DMS53 treated with DMSO at 0.1 percent for 48 hours (cell line): ENCODE measurements at regions not wholly inside any gene's neighbourhood (a gene's known extent, or its start where the extent isn't known, plus 50 kb on each side); places are given as distances from the start of the nearest gene placed in this dataset.
"Not testable (repeated sequence)": the region's sequence is repeated elsewhere in the genome, so short reads cannot be mapped to it uniquely, and the experiment has no call there.

Experiments
- DNase-seq: peaks from one replicate; lab custom pipeline; 2025; ENCODE audit not compliant: unreplicated experiment; lab: John Stamatoyannopoulos, UW

- DNase-seq: no peak
These were observed 182.6 kb downstream of the ATOH1 start for GRCh38 chr4:94011190-94011589.

GRCh38 chr4:94014484-94015136 is 186.1 kb downstream of the ATOH1 start:
- no peak for DNase-seq

GRCh38 chr4:94015956-94016355 is 187.4 kb downstream of the ATOH1 start:
- DNase-seq: no peak

GRCh38 chr4:94032754-94033153 is 174.9 kb upstream of the SMARCAD1 start:
- DNase-seq: no peak

- DNase-seq: no peak
These were observed 170.7 kb upstream of the SMARCAD1 start for GRCh38 chr4:94036964-94037363.

- DNase-seq: no peak
These were observed 169.5 kb upstream of the SMARCAD1 start for GRCh38 chr4:94038195-94038594.

- DNase-seq: no peak
These were observed 168.4 kb upstream of the SMARCAD1 start for GRCh38 chr4:94039226-94039625.

GRCh38 chr4:94044471-94044870 is 163.2 kb upstream of the SMARCAD1 start:
- DNase-seq: not testable (repeated sequence)

- DNase-seq: no peak
These were observed 144.6 kb upstream of the SMARCAD1 start for GRCh38 chr4:94063084-94063483.

- DNase-seq: no peak
These were observed 138.6 kb upstream of the SMARCAD1 start for GRCh38 chr4:94068753-94069719.

- DNase-seq: no peak
These were observed 131.2 kb upstream of the SMARCAD1 start for GRCh38 chr4:94076498-94076897.

GRCh38 chr4:94084155-94084554 is 123.5 kb upstream of the SMARCAD1 start:
- DNase-seq: no peak

- DNase-seq: not testable (repeated sequence)
These were observed 108.5 kb upstream of the SMARCAD1 start for GRCh38 chr4:94099141-94099540.

- DNase-seq: no peak
These were observed 95.0 kb upstream of the SMARCAD1 start for GRCh38 chr4:94112644-94113043.

- DNase-seq: no peak
These were observed 92.0 kb upstream of the SMARCAD1 start for GRCh38 chr4:94115687-94116086.

- no peak for DNase-seq
These were observed 90.8 kb upstream of the SMARCAD1 start for GRCh38 chr4:94116842-94117241.

- DNase-seq: no peak
These were observed 81.0 kb upstream of the SMARCAD1 start for GRCh38 chr4:94126669-94127068.

- DNase-seq: peak; percentile 54
These were observed 79.8 kb upstream of the SMARCAD1 start for GRCh38 chr4:94127707-94128328.

GRCh38 chr4:94131212-94131611 is 76.5 kb upstream of the SMARCAD1 start:
- no peak for DNase-seq

GRCh38 chr4:94135701-94136100 is 72.0 kb upstream of the SMARCAD1 start:
- DNase-seq: no peak

- DNase-seq: no peak
These were observed 67.6 kb upstream of the SMARCAD1 start for GRCh38 chr4:94139931-94140612.
